Parathyroid adenoma (tissue), 2 donors: ENCODE measurements at regions not wholly inside any gene's neighbourhood (a gene's known extent, or its start where the extent isn't known, plus 50 kb on each side); places are given as distances from the start of the nearest gene placed in this dataset.

ENCODE experiments used
- H2AFZ ChIP-seq: fragments of 300-600 bp; sonication (generic); one replicate; pipeline ENCODE4 v1.7.0; 2017; ENCODE audit warnings: antibody characterized with exemption, mild to moderate bottlenecking
- H3K27ac ChIP-seq: fragments of 300-600 bp; sonication (generic); one replicate; pipeline ENCODE4 v1.7.0; 2017
- H3K27me3 ChIP-seq: fragments of 300-600 bp; sonication (generic); one replicate; pipeline ENCODE4 v1.7.0; 2017; ENCODE audit warnings: low read length; ENCODE audit not compliant: control insufficient read depth, insufficient read depth
- H3K36me3 ChIP-seq: fragments of 300-600 bp; sonication (generic); one replicate; pipeline ENCODE4 v1.7.0; 2017; ENCODE audit warnings: low read length; ENCODE audit not compliant: control insufficient read depth, insufficient read depth
- H3K4me1 ChIP-seq: fragments of 300-600 bp; sonication (generic); one replicate; pipeline ENCODE4 v1.7.0; 2017; ENCODE audit warnings: control low read depth
- H3K4me2 ChIP-seq: fragments of 300-600 bp; sonication (generic); one replicate; pipeline ENCODE4 v1.7.0; 2017; ENCODE audit warnings: low read length
- H3K4me3 ChIP-seq: fragments of 300-600 bp; sonication (generic); one replicate; pipeline ENCODE4 v1.7.0; 2017; ENCODE audit warnings: low read depth, low read length
- H3K79me2 ChIP-seq: fragments of 300-600 bp; sonication (generic); one replicate; pipeline ENCODE4 v1.7.0; 2017; ENCODE audit warnings: control low read depth
- H3K9ac ChIP-seq: fragments of 300-600 bp; sonication (generic); one replicate; pipeline ENCODE4 v1.7.0; 2017; ENCODE audit warnings: mild to moderate bottlenecking
- H3K9me3 ChIP-seq: fragments of 300-600 bp; sonication (generic); one replicate; pipeline ENCODE4 v1.7.0; 2017; ENCODE audit warnings: low read length; ENCODE audit not compliant: control insufficient read depth
- TF ChIP-seq, protein P1 (sequence below): fragments of 300-600 bp; sonication (generic); IDR thresholded peaks from one replicate; pipeline ENCODE4 v1.7.0; 2017; ENCODE audit warnings: antibody characterized with exemption, mild to moderate bottlenecking
- donor health status: primary hyperparathyroidism.

DNA sequence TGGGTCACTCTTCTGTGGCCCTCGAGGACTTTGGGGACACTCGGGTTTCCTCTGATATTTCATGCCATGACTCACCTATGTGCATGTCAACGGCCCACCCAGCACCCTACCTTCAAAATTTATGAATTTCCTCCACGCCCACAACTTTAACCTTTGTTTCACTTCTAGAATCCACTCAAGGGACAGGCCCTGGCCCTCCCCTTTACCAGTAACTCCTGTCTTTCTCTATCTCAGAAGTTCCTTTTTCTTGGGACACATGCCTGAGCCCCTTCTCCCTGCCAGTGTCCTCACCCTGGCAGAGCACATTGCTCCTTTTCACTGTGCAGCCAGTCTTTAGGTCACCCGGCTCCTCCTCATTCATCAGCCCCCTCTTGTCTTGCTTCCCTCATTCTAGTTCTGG is 282.5 kb upstream of the KLF6 start:
- Histone ChIP-seq H3K27me3 (no peaks in the 10 kb centered on the region), H3K9me3 (no peaks in the 10 kb centered on the region), H2AFZ (no peak overlapping the region), H3K9ac (no peak overlapping the region), H3K79me2 (no peaks in the 10 kb centered on the region), H3K36me3 (no peaks in the 10 kb centered on the region), H3K4me2 (no peak overlapping the region), H3K27ac (no peak overlapping the region), H3K4me3 (no peak overlapping the region), H3K4me1 (no peaks in the 10 kb centered on the region)
- TF ChIP-seq, protein P1, sequence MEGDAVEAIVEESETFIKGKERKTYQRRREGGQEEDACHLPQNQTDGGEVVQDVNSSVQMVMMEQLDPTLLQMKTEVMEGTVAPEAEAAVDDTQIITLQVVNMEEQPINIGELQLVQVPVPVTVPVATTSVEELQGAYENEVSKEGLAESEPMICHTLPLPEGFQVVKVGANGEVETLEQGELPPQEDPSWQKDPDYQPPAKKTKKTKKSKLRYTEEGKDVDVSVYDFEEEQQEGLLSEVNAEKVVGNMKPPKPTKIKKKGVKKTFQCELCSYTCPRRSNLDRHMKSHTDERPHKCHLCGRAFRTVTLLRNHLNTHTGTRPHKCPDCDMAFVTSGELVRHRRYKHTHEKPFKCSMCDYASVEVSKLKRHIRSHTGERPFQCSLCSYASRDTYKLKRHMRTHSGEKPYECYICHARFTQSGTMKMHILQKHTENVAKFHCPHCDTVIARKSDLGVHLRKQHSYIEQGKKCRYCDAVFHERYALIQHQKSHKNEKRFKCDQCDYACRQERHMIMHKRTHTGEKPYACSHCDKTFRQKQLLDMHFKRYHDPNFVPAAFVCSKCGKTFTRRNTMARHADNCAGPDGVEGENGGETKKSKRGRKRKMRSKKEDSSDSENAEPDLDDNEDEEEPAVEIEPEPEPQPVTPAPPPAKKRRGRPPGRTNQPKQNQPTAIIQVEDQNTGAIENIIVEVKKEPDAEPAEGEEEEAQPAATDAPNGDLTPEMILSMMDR: no peak

DNA sequence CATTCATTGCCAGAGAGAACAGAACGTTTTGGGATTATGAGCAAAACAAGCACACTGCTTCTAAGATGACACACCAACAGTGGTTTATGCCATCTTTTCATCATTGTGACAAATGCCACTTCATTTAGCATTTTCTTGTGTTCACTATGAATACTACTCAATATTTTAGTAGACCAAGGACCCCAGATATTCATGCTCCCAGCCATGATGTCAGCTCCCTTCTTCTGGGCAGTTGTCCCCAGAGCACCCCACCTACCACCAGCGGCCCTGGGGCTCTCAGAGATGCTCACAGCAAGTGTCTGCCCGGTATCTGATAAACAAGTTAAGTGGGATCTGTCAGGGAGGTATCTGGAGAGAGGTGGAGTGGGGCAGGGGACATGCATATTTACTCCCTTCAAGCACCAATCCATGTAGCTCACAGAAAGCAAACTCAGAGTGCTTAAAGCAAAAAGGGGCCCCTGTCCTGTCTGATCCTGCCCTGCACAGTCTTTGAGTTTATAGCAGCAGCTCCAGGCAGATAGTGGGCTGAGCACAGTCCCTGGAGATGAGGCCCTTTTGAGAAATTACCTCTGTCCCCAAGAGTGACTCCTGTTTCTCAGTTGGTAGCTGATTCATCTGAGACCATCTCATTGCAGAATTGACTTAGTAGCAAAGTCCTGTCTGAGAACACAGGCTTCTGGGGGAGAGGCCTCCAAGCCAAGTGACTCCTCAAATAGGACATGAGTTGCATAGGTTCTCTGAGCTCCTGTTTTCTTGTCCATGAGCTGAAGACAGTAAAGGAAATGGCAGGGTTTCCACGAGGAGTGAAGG is 281.8 kb upstream of the KLF6 start:
- Histone ChIP-seq H3K9ac (no peak overlapping the region), H3K4me3 (no peak overlapping the region), H3K36me3 (no peaks in the 10 kb centered on the region), H3K27me3 (no peaks in the 10 kb centered on the region), H2AFZ (no peak overlapping the region), H3K4me1 (no peaks in the 10 kb centered on the region), H3K9me3 (no peaks in the 10 kb centered on the region), H3K27ac (no peak overlapping the region), H3K4me2 (no peak overlapping the region), H3K79me2 (no peaks in the 10 kb centered on the region)
- TF ChIP-seq, protein P1: no peak

DNA sequence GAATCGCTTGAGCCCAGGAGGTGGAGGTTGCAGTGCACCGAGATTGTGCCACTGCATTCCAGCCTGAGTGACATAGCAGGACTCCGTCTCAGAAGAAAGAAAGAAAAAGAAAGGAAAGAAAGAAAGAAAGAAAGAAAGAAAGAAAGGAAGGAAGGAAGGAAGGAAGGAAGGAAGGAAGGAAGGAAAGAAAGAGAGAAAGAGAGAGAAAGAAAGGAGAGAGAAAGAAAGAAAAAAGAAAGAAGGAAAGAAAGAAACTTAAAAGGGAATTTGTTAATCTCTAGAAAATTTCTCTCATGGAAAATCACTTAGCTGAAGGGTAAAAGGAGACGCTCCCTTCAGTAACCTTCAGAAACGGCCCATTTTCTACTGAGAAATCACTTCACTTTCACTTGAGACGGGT is 279.5 kb upstream of the KLF6 start:
- TF ChIP-seq, protein P1: no peak
- Histone ChIP-seq H3K27ac (no peak overlapping the region), H3K9me3 (no peaks in the 10 kb centered on the region), H2AFZ (no peak overlapping the region), H3K4me2 (no peak overlapping the region), H3K79me2 (no peaks in the 10 kb centered on the region), H3K27me3 (no peaks in the 10 kb centered on the region), H3K4me3 (no peak overlapping the region), H3K4me1 (no peaks in the 10 kb centered on the region), H3K9ac (no peak overlapping the region), H3K36me3 (no peaks in the 10 kb centered on the region)

DNA sequence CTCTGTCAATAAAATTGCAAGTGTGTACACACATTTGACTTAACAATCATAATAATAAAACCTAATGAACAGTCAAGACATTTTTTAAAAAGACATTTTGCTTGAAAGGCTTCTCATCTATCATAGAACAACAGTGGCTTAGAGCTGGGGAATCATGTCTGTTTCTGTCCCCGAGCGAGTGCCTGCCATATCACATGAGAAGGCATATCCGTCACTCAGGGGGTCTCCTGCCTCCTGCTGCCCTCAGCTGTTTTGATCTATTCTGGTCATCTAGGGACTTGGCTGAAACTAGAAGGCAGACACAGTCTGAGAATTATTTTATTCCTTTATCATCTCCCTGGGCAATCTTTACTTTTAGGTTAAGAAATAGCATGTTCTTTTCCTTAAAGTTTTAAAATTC is 278.7 kb upstream of the KLF6 start:
- no peaks in the 10 kb centered on the region for H3K36me3 ChIP-seq
- no peak overlapping the region for H3K27ac ChIP-seq
- no peaks in the 10 kb centered on the region for H3K4me1 ChIP-seq
- H3K9ac ChIP-seq: no peak overlapping the region
- H3K79me2 ChIP-seq: no peaks in the 10 kb centered on the region
- H3K4me3 ChIP-seq: no peak overlapping the region
- TF ChIP-seq, protein P1: no peak
- no peak overlapping the region for H3K4me2 ChIP-seq
- H3K9me3 ChIP-seq: no peaks in the 10 kb centered on the region
- no peaks in the 10 kb centered on the region for H3K27me3 ChIP-seq
- H2AFZ ChIP-seq: no peak overlapping the region

DNA sequence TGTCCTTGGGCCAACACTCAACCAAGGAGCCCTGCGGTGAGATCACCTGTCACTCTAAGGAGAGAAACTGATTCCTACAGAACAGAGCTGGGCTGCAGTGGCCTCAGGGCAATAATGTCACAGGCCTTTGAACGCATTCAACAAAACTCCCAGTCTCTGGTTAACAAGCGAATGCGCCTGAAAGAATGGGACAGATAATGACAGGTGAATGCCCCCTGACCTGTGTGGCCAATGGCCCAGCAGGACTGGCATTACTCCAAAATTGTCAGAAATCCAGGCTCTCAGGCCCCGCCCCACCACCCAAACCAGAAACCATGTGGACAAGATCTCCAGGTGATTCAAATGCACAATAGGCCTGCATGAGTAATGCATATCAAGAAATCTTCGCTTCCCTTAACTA is 277.7 kb upstream of the KLF6 start:
- no peak overlapping the region for H2AFZ ChIP-seq
- H3K79me2 ChIP-seq: no peaks in the 10 kb centered on the region
- no peaks in the 10 kb centered on the region for H3K4me1 ChIP-seq
- H3K4me2 ChIP-seq: no peak overlapping the region
- no peak overlapping the region for H3K9ac ChIP-seq
- H3K27ac ChIP-seq: no peak overlapping the region
- H3K27me3 ChIP-seq: no peaks in the 10 kb centered on the region
- no peaks in the 10 kb centered on the region for H3K36me3 ChIP-seq
- H3K9me3 ChIP-seq: no peaks in the 10 kb centered on the region
- H3K4me3 ChIP-seq: no peak overlapping the region
- TF ChIP-seq, protein P1: no peak
